Erythroblast (primary cell): ENCODE measurements at regions not wholly inside any gene's neighbourhood (a gene's known extent, or its start where the extent isn't known, plus 50 kb on each side); places are given as distances from the start of the nearest gene placed in this dataset.

Source experiments
- DNase-seq, 2 experiments: peaks; one replicate each; lab custom pipeline; 2025; lab: John Stamatoyannopoulos, UW
- GATA1 ChIP-seq: IDR thresholded peaks from 2 replicates; pipeline ENCODE4 v1.6.1; 2011; ENCODE audit warnings: low read depth, mild to moderate bottlenecking, control low read depth, low read length, moderate library complexity
- POLR2A ChIP-seq: IDR thresholded peaks from 2 replicates; pipeline ENCODE4 v1.6.1; 2011; ENCODE audit warnings: mild to moderate bottlenecking, low read length

DNA sequence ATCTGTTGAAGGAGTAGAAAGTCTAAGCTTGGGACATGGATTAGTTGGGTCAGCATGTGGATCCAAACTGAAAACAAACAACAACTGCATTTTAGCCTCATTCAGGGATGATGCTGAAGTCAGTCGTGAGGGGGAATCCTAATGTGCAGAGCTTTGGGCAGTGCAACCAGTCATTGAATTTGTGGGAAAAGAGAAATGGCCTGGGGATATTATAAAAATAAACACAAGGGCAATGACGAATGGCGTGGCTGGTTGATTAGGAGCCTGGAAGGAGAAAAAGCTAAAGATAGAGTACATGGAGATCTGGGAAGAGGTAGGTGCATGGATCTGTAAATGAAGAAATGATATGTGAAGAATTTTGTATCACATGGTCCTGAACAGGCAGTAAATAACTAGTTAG is 477.6 kb downstream of the TLE1 start:
- TF ChIP-seq POLR2A: no peak
- no peak for TF ChIP-seq GATA1
- DNase-seq: no peak

DNA sequence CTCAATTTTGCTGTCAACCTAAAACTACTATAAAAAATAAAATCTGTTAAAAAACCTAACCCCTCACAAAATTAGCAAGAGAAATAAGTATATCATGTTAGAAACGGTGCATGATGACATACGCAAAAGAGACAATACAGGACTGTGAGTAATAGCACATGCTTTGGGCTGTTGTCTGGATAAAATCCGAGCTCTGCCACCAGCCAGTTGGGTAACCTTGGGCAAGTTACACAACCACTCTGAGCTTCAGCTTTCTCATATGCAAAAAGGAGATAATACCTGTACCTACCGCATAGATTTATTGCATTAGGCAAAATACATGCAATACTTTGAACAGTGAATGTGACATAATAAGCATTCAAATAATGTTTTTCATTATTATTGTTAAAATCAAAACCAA is 481.7 kb downstream of the TLE1 start:
- DNase-seq: no peak

DNA sequence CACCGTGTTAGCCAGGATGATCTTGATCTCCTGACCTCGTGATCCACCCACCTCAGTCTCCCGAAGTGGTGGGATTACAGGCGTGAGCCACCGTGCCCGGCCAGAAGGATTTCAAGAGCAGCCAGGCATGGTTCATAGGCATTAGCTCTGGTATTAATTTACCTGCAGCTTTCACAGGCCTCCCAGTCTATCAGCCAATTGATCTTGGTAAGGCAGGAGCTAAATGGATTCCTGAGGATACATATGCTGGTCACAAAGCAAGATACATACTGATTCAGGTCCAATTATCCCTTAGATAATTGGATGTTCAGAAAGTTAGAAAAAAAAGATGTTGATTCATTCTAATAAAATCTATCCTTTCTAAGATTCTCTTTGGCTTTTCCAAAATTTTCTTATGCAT is 487.1 kb downstream of the TLE1 start:
- TF ChIP-seq GATA1 (no peak), POLR2A (no peak)
- DNase-seq: no peak

More for the DNA sequence above, 481.7 kb downstream of the TLE1 start:
- TF ChIP-seq POLR2A (no peak), GATA1 (no peak)

DNA sequence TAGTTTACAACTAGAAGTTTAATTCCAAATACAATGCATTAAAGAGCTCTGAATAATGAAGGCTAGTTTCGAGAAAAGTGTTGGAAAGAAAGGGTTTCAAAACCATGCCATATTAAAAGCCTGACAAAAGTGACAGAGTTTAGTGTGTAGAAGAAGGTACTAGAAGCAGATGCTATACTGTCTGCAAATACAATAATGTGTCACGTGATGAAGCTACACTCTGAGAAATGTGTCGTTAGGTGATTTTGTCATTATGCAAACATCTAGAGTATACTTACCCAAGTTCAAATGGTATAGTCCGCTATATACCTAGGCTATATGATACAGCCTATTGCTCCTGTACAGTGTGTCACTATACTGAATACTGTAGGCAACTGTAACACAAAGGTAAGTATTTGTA is 494.1 kb downstream of the TLE1 start:
- TF ChIP-seq GATA1 (no peak), POLR2A (no peak)
- no peak for DNase-seq

DNA sequence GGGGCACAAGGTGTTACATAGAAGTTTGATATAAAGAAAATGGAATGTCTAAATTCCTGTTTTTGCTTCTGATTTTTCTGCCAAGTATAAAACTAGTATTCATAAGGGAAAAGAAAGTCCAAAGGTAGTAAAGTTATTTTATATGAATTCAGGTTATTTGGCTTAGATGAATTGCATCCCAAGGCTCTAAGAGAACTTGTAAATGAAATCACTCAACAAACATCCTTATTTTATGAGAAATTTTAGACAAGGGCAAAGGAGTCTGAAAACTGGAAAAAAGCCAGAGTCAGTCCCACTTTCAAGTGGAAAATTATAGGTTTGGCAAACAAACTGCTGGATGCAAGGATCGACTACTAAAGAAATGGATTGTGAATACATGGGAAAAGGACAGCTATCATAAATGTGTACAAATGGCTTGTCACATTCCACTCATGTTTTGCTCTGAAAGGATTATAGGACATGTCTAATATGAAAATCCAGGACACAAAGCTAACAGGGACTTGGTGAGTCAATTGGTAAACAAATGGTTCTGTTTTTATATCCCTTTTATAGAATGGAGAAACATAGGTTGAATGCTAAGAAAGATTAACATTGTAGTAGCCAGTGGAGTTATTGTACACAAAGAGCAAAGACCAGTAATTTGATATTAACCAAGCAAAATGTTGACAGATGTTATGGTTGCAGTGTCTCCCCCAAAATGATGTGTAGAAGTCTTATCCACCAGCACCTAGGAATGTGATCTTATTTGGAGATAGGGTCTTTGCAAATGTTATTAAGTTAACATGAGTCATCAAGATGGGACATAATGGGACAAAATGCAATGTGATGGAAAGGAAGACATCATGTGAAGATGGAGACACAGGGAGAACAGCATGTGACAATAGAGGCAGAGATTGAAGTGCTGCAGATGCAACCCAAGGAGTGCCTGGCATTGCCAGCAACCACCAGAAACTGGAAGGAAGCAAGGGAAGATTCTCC is 495.7 kb downstream of the TLE1 start:
- TF ChIP-seq POLR2A: no peak
- TF ChIP-seq GATA1: no peak
- no peak for DNase-seq

DNA sequence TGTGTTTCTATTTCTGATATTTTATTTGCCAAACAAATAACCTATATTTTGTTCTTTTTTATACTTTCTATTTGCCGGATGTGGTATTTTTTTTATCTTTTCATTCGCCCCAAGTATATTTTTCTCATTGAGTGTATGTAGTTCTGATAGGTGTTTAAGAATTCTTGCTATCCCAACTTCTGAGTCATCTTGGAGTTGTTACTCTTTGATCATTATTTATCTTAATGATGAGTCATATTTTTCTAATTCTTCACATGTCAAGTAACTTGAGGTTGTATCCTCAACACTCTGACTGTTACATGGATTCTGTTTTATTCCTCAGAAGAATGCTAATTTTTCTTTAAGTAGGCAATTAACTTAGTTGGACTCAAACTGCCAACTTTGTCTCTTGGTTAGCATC is 498.1 kb downstream of the TLE1 start:
- DNase-seq: no peak

DNA sequence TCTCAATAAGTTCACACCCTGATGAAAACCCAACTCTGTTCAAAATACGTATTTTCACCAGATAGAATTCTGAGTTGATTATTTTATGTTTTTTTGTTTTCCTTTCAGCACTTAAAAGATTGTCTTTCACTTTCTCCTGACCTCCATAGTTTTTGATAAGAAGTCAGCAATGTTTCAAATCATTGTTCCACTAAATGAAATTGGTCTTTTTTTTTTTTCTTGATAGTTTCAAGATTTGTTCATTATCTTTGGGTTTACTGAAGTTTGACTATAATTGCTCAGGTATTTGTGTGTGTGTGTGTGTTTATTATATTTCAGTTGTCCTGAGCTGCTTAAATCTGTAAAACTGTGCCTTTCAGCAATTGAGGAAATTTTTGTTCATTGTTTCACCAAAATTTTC is 498.7 kb downstream of the TLE1 start:
- TF ChIP-seq GATA1: no peak
- no peak for TF ChIP-seq POLR2A
- no peak for DNase-seq

More for the DNA sequence above, 498.1 kb downstream of the TLE1 start:
- no peak for TF ChIP-seq POLR2A
- TF ChIP-seq GATA1: no peak

DNA sequence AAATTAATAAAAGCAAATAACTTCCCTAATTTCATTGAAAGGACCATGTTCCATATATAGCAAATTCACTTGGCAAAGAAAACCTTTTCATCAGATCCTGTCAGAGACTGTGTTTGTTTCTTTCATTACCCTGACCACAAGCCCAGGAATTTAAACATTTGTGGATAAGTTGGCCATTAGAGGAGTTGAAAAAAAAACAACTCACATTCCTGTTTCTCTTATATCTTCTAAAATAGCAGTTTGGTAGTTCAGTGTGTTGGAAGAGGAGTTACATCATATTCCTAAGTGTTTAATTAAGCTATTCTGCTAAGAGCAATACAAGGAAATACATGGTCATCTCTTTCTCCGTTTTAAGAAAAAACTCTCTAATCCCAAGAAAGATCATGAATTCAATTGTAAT is 505.6 kb downstream of the TLE1 start:
- DNase-seq: no peak
- TF ChIP-seq GATA1 (no peak), POLR2A (no peak)

DNA sequence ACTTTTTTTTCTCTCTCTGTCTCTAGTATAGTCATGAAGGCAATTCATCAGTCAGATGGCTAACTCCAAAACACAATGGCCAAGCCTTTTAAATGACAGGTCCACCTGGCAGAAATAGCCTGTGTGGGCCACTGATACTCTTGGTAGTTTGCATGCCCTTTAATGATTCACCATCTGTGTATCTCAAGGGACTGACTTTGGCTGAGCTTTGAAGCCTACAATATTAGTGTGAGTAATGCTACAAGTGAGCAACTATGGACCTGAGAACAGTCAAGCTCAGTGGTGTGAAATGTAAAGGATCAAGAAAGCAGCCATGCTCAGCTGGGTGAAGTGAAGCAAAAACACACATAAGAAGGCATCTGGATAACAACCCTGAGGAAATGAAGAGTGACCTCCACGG is 506.9 kb downstream of the TLE1 start:
- no peak for DNase-seq
- TF ChIP-seq POLR2A (no peak), GATA1 (no peak)

DNA sequence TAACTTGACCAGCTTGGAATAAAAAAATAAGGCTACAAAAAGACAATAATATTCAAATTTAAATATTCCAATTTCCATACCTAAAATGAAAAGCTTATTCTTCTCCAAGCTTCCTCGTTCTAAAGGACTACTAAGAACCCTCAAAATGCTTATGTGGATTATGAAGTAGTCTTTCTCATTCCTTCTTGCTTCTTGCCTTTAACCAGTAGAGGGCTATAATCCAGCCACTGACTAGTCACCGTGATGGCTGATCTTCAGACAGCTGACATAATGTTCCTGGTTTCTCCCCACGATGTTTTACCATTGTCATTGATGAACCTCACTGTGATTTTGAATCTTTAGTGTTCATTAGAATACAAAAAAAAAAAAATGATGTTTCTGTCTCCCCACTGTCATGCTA is 515.3 kb downstream of the TLE1 start:
- TF ChIP-seq GATA1 (no peak), POLR2A (no peak)
- DNase-seq: no peak

DNA sequence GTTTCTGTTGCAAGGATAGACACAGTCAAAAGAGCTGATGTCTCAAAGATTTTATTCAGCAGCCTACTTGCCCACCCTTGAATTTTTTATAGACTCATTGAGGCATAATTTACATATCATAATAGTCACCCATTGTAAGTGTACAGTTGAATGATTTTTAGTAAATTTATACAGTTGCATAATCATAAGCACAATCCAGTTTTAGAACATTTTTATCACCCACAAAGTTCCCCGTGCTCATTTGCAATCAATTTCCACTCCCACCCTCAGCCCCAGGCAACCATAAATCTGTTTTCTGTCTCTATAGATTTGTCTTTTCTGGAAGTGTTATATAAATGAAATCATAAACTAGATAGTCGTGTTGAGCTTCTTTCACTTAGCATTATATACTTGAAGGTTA is 517.7 kb downstream of the TLE1 start:
- DNase-seq: no peak
- TF ChIP-seq GATA1: no peak
- TF ChIP-seq POLR2A: no peak

DNA sequence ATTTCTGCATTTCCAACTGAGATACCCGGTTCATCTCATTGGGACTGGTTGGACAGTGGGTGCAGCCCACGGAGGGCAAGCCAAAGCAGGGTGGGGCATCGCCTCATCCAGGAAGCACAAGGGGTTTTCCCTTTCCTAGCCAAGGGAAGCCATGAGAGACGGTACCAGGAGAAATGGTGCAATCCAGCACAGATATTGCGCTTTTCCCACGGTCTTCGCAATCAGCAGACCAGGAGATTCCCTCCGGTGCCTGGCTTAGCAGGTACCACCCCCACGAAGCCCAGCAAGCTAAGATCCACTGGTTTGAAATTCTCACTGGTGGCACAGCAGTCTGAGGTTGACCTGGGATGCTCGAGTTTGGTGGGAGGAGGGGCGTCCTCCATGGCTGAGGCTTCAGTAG is 527.0 kb downstream of the TLE1 start:
- DNase-seq: no peak
- TF ChIP-seq POLR2A (no peak), GATA1 (no peak)

DNA sequence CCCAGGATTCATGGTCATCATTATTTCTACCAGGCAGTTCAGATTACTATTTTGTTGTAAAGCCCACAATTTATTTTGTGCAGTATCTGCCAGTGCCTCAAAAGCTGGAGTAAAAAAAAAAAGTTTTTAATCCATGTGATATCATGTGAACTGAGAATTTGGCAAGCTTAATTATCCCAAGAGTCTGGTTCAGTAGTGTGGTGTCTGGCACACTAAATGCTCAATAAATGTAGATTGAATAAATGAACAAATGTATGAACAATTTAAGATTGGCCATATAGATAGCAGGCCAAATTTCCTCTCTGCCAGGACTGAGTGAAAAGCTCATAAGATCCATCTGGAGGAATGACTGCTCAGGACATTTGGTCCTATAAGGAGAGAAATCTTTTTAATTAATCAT is 533.0 kb downstream of the TLE1 start:
- TF ChIP-seq POLR2A (no peak), GATA1 (no peak)
- DNase-seq: no peak

DNA sequence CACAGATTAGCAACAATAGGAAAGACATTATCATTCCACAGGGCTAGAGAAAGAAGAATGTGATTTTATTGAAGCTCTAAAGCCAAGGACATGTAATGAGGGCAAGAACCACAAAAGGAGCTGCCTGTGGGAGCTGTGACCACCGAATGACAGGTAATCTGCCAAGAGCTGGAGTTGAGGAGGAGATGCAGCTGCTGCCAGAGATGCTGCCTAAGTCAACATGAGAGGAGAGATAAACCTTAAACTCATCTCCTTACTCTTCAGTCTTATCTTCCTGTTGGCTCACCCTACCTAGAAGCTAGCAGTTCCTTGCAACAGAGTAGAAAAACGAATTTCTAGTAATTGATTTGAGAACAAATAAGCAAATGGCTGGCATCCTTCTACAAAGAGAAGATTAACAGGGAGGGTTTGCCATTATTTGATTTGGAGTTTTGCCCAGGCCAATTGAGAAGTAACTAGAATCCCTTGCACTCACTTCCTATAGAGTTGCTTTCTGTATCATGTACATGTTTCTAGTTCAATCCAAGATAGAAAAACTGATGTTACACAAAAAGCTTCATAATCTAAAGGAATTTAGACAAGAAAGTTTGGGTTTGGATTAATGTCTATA is 539.2 kb downstream of the TLE1 start:
- TF ChIP-seq GATA1 (no peak), POLR2A (no peak)
- no peak for DNase-seq

DNA sequence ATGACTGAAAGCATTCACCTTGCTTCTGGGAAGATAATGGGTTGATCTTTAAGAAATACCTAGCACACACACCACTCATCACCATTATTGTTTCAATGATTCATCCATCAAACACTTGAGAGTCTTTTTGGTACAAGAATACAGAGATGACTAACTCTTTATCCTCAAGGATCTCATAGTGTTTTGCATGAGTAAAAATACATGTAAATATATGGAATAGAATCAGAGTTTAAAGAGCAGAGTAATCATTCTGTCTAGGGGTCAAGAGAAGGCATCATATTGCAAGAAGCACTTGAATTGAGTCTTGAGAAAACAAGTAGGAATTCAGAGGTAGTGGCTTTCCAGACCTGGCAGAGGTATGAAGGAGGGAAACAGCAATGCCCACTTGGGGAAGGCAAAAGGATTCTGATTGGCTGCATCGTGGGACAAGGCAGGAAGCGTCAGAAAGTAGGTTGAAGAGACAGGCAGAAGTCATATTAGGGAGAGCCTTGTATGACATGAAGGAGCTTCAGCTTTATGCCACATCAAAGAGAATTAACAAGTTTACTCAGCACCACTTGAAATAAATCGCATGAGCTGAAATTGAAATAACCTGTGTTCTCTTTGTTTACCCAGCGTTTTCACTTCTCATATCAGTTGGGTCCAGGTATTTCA is 542.5 kb downstream of the TLE1 start:
- no peak for TF ChIP-seq GATA1
- TF ChIP-seq POLR2A: no peak
- no peak for DNase-seq
